PC-9 (cell line): ENCODE measurements at regions not wholly inside any gene's neighbourhood (a gene's known extent, or its start where the extent isn't known, plus 50 kb on each side); places are given as distances from the start of the nearest gene placed in this dataset.

Source experiments
- BruUV-seq: library from RNA; stranded (reverse); fragments of 400-500 nt; replicated peaks from 2 replicates; lab custom pipeline; 2021; lab: Mats Ljungman, UMichigan
- CTCF ChIA-PET: fragments of 300-600 bp; sonication (Branson Sonifier 250); formaldehyde crosslinking; loops from one replicate; lab custom pipeline; 2022; ENCODE audit warnings: antibody characterized with exemption; lab: Charles Lee
- POLR2A ChIA-PET: fragments of 300-600 bp; sonication (Branson Sonifier 250); formaldehyde crosslinking; loops from one replicate; lab custom pipeline; 2022; ENCODE audit warnings: antibody characterized with exemption; ENCODE audit not compliant: unreplicated experiment; lab: Charles Lee
- DNase-seq, 2 experiments: peaks; one replicate each; pipeline versions ENCODE4 v3.0.0 to v3.0.0-alpha.2; 2015 to 2022; ENCODE audit warnings: mixed read lengths in 1 of 2
- H2AFZ ChIP-seq: fragments of 200-600 bp; sonication (generic); 2 replicates; pipeline ENCODE4 v1.8.1; 2017; ENCODE audit warnings: antibody characterized with exemption
- H3F3A ChIP-seq: fragments of 200-600 bp; sonication (generic); 2 replicates; pipeline ENCODE4 v1.8.1; 2017; ENCODE audit warnings: antibody characterized with exemption, mild to moderate bottlenecking, low read depth; ENCODE audit not compliant: insufficient read depth
- H3K27ac ChIP-seq: fragments of 200-600 bp; sonication (generic); 2 replicates; pipeline ENCODE4 v1.6.1; 2016; ENCODE audit warnings: mixed run types
- H3K27me3 ChIP-seq: fragments of 200-600 bp; sonication (generic); 2 replicates; pipeline ENCODE4 v1.6.1; 2016; ENCODE audit warnings: low read depth, mixed run types; ENCODE audit not compliant: insufficient read depth
- H3K36me3 ChIP-seq: fragments of 200-600 bp; sonication (generic); 2 replicates; pipeline ENCODE4 v1.6.1; 2016; ENCODE audit warnings: low read depth, mixed run types
- H3K4me1 ChIP-seq: fragments of 200-600 bp; sonication (generic); replicated peaks from 2 replicates; pipeline ENCODE4 v1.6.1; 2016; ENCODE audit warnings: mixed run types; ENCODE audit not compliant: insufficient read depth
- H3K4me2 ChIP-seq: fragments of 200-600 bp; sonication (generic); 2 replicates; pipeline ENCODE4 v1.6.1; 2017; ENCODE audit warnings: mixed run types
- H3K4me3 ChIP-seq: fragments of 200-600 bp; sonication (generic); 2 replicates; pipeline ENCODE4 v1.6.1; 2016; ENCODE audit warnings: mixed run types
- H3K79me2 ChIP-seq: fragments of 200-600 bp; sonication (generic); 2 replicates; pipeline ENCODE4 v1.6.1; 2017; ENCODE audit warnings: low read depth, mixed run types
- H3K9me2 ChIP-seq: fragments of 200-600 bp; sonication (generic); 2 replicates; pipeline ENCODE4 v1.8.1; 2017; ENCODE audit warnings: mild to moderate bottlenecking; ENCODE audit not compliant: insufficient read depth
- H3K9me3 ChIP-seq: fragments of 200-600 bp; sonication (generic); 2 replicates; pipeline ENCODE4 v1.8.1; 2016; ENCODE audit warnings: low read depth; ENCODE audit not compliant: insufficient read depth
- H4K20me1 ChIP-seq: fragments of 200-600 bp; sonication (generic); 2 replicates; pipeline ENCODE4 v1.8.1; 2017; ENCODE audit not compliant: insufficient read depth
- CTCF ChIP-seq: fragments of 200-600 bp; sonication (generic); conservative IDR thresholded peaks from 2 replicates; pipeline ENCODE4 v1.6.1; 2017; ENCODE audit warnings: mixed run types, antibody characterized with exemption, mild to moderate bottlenecking, moderate library complexity
- EZH2 ChIP-seq: fragments of 200-600 bp; sonication (generic); IDR thresholded peaks from 2 replicates; pipeline ENCODE4 v1.8.0; 2017; ENCODE audit warnings: antibody characterized with exemption, low read depth
- intact Hi-C: fragments of 100-400 bp; cut with micrococcal nuclease; formaldehyde crosslinking; loops from one replicate; pipeline ENCODE4 v1.10.0; 2022; ENCODE audit not compliant: unreplicated experiment

DNA sequence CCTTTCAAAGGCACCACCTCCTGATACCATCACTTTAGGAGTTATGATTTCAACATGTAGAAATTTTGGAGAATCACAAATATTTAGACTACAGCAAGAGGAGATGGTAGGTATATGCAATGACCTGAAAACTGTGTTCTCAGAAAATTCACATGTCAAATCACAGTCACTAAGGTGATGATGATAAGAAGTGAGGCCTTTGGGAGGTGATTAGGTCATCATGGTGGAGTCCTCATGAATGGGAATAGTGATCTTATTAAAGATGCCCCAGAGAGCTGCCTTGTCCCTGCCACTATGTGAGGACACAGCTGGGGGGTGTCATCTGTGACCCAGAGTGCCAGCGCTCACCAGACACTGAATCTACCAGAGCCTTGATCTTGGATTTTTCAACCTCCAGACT lies 513.5 kb upstream of the TUSC1 start:
- H3K9me3 ChIP-seq, result peaks cover 5% of the 10 kb centered on the region; the same call in 1 of the 2 replicates
- intact Hi-C loops, result no loop called here
- no peak overlapping the region for H3K4me2 ChIP-seq
- H4K20me1 ChIP-seq, result no peaks in the 10 kb centered on the region
- no peaks in the 10 kb centered on the region for H3F3A ChIP-seq
- TF ChIP-seq CTCF (no peak), EZH2 (no peak)
- no peaks in the 10 kb centered on the region for H3K79me2 ChIP-seq
- no peak for DNase-seq
- ChIA-PET CTCF (no interaction called here), POLR2A (no interaction called here)
- no peak overlapping the region for H2AFZ ChIP-seq
- BruUV-seq, result no TSS peak
- H3K4me1 ChIP-seq, result no peaks in the 10 kb centered on the region
- H3K36me3 ChIP-seq, result no peaks in the 10 kb centered on the region
- no peaks in the 10 kb centered on the region for H3K9me2 ChIP-seq
- no peak overlapping the region for H3K27ac ChIP-seq
- H3K4me3 ChIP-seq, result no peak overlapping the region
- H3K27me3 ChIP-seq, result no peaks in the 10 kb centered on the region

- no peaks in the 10 kb centered on the region for H3K27me3 ChIP-seq
- no peak for TF ChIP-seq CTCF
- no peak for TF ChIP-seq EZH2
- peak in 1 of 2 experiments; percentile 0 for DNase-seq
- no peaks in the 10 kb centered on the region for H3K4me1 ChIP-seq
- no peak overlapping the region for H3K4me3 ChIP-seq
- no peak overlapping the region for H2AFZ ChIP-seq
- POLR2A ChIA-PET, result interaction anchor here (0.6 kb wide), 1 partner anchor 1265 kb away, joined by 8 read pairs; no protein-coding TSS in a partner anchor
- CTCF ChIA-PET, result no interaction called here
- H3K79me2 ChIP-seq, result no peaks in the 10 kb centered on the region
- no peaks in the 10 kb centered on the region for H3F3A ChIP-seq
- BruUV-seq, result no TSS peak
- no peaks in the 10 kb centered on the region for H3K36me3 ChIP-seq
- no peaks in the 10 kb centered on the region for H3K9me2 ChIP-seq
- no peak overlapping the region for H3K27ac ChIP-seq
- H3K9me3 ChIP-seq, result no peaks in the 10 kb centered on the region
- no peaks in the 10 kb centered on the region for H4K20me1 ChIP-seq
- intact Hi-C loops, result no loop called here
- H3K4me2 ChIP-seq, result no peak overlapping the region
These were observed 503.6 kb upstream of the TUSC1 start for GRCh38 chr9:26181836-26182235.

GRCh38 chr9:26176628-26177027 lies 498.4 kb upstream of the TUSC1 start:
- Histone ChIP-seq H2AFZ (no peak overlapping the region), H3K4me1 (no peaks in the 10 kb centered on the region), H3K27ac (no peak overlapping the region), H3F3A (no peaks in the 10 kb centered on the region), H3K4me2 (no peak overlapping the region), H3K27me3 (no peaks in the 10 kb centered on the region), H3K79me2 (no peaks in the 10 kb centered on the region), H3K4me3 (no peak overlapping the region), H3K9me3 (no peaks in the 10 kb centered on the region), H3K9me2 (no peaks in the 10 kb centered on the region), H4K20me1 (no peaks in the 10 kb centered on the region), H3K36me3 (no peaks in the 10 kb centered on the region)
- POLR2A ChIA-PET, result no interaction called here
- BruUV-seq, result no TSS peak
- DNase-seq, result no peak
- intact Hi-C loops, result no loop called here
- CTCF ChIA-PET, result no interaction called here
- TF ChIP-seq CTCF (no peak), EZH2 (no peak)
